BLaER1 (cell line): ENCODE measurements at regions not wholly inside any gene's neighbourhood (a gene's known extent, or its start where the extent isn't known, plus 50 kb on each side); places are given as distances from the start of the nearest gene placed in this dataset.

Experiments used
- H3K27ac ChIP-seq: shearing (Covaris generic); formaldehyde crosslinking; 2 replicates; pipeline ENCODE4 v1.8.1; 2022
- H3K27me3 ChIP-seq: shearing (Covaris generic); formaldehyde crosslinking; 2 replicates; pipeline ENCODE4 v1.8.1; 2022
- H3K36me3 ChIP-seq: shearing (Covaris generic); formaldehyde crosslinking; 2 replicates; pipeline ENCODE4 v1.8.1; 2022
- H3K4me1 ChIP-seq: shearing (Covaris generic); formaldehyde crosslinking; 2 replicates; pipeline ENCODE4 v1.8.1; 2022
- H3K4me2 ChIP-seq: shearing (Covaris generic); formaldehyde crosslinking; 2 replicates; pipeline ENCODE4 v1.8.1; 2022
- H3K4me3 ChIP-seq: shearing (Covaris generic); formaldehyde crosslinking; 2 replicates; pipeline ENCODE4 v1.8.1; 2022
- H3K9ac ChIP-seq: shearing (Covaris generic); formaldehyde crosslinking; 2 replicates; pipeline ENCODE4 v1.8.1; 2022
- H3K9me3 ChIP-seq: shearing (Covaris generic); formaldehyde crosslinking; 2 replicates; pipeline ENCODE4 v1.8.1; 2022
- H4K20me1 ChIP-seq: shearing (Covaris generic); formaldehyde crosslinking; 2 replicates; pipeline ENCODE4 v1.8.1; 2022
- Cebpa-rat ChIP-seq: shearing (Covaris generic); IDR thresholded peaks from 2 replicates; pipeline ENCODE4 v1.8.1; 2022

DNA sequence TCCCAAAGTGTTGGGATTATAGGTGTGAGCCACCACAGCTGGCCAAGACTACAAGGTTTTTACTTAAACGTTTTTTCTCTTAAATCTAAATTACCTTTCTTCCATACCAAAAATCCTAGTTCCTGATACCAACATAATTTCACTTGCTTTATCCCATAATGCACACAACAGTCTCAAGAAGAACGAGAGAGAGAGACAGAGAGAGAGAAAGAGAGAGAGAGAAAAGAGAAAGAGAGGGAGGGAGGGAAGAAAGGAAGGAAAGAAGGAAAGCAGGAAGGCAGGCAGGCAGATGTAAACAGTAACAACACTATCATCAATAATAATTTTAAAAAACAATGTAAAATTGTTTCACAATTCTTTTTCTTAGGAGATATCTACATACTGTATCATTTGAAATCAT is 118.4 kb downstream of the BTG1 start:
- no peaks in the 10 kb centered on the region for H4K20me1 ChIP-seq
- TF ChIP-seq Cebpa-rat = no peak
- no peak overlapping the region for H3K27ac ChIP-seq
- no peaks in the 10 kb centered on the region for H3K27me3 ChIP-seq
- no peaks in the 10 kb centered on the region for H3K36me3 ChIP-seq
- no peak overlapping the region for H3K4me3 ChIP-seq
- peaks cover 27% of the 10 kb centered on the region for H3K4me1 ChIP-seq
- no peaks in the 10 kb centered on the region for H3K9me3 ChIP-seq
- no peak overlapping the region for H3K9ac ChIP-seq
- no peak overlapping the region for H3K4me2 ChIP-seq

- H3K9me3 ChIP-seq = no peaks in the 10 kb centered on the region
- H3K4me3 ChIP-seq = no peak overlapping the region
- H3K27me3 ChIP-seq = no peaks in the 10 kb centered on the region
- no peaks in the 10 kb centered on the region for H4K20me1 ChIP-seq
- no peak for TF ChIP-seq Cebpa-rat
- H3K4me1 ChIP-seq = peaks cover 15% of the 10 kb centered on the region
- H3K9ac ChIP-seq = no peak overlapping the region
- no peak overlapping the region for H3K4me2 ChIP-seq
- H3K27ac ChIP-seq = no peak overlapping the region
- H3K36me3 ChIP-seq = no peaks in the 10 kb centered on the region
These were observed 120.0 kb downstream of the BTG1 start for GRCh38 chr12:92025462-92026207.

DNA sequence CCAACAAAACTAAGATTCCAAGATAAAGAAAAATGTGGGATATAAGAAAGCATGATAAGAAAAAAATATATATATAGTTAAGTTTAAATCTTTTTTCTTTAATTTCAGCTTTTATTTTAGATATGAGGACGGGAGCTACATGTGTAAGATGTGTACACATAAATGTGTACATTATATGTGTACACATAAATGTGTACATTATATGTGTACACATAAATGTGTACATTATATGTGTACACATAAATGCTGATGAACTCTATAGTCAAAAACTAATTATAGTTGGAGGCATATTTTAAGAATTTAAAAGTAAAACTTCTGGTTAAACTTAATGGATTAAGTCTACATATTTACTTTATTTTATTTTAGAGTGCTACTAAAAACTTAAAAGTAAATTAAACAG is 123.6 kb downstream of the BTG1 start:
- no peaks in the 10 kb centered on the region for H3K27me3 ChIP-seq
- H3K36me3 ChIP-seq = no peaks in the 10 kb centered on the region
- H3K27ac ChIP-seq = no peak overlapping the region
- no peak overlapping the region for H3K4me2 ChIP-seq
- H4K20me1 ChIP-seq = no peaks in the 10 kb centered on the region
- no peaks in the 10 kb centered on the region for H3K4me1 ChIP-seq
- no peak overlapping the region for H3K9ac ChIP-seq
- no peak for TF ChIP-seq Cebpa-rat
- no peak overlapping the region for H3K4me3 ChIP-seq
- no peaks in the 10 kb centered on the region for H3K9me3 ChIP-seq

DNA sequence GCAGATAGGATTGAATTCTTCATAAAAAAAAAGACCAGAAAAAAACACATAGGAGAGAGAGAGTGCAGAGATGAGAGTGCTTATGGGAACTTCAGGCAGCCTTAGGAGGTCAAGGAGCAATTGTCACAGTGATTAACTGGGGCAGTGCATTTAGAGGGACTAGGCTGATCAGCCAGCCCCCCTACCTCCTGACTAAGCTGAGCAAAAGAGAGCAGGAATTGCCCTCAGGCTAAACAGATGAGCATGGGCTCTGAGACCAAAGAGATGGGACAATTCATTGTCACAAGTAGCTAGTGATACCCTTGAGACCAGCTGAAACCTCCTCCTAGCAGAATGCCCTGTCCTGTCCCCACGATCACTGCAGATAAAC is 124.0 kb downstream of the BTG1 start:
- TF ChIP-seq Cebpa-rat = no peak
- Histone ChIP-seq H3K4me1 (no peaks in the 10 kb centered on the region), H3K36me3 (no peaks in the 10 kb centered on the region), H3K9ac (no peak overlapping the region), H3K4me3 (no peak overlapping the region), H3K9me3 (no peaks in the 10 kb centered on the region), H3K27me3 (no peaks in the 10 kb centered on the region), H3K27ac (no peak overlapping the region), H4K20me1 (no peaks in the 10 kb centered on the region), H3K4me2 (no peak overlapping the region)

DNA sequence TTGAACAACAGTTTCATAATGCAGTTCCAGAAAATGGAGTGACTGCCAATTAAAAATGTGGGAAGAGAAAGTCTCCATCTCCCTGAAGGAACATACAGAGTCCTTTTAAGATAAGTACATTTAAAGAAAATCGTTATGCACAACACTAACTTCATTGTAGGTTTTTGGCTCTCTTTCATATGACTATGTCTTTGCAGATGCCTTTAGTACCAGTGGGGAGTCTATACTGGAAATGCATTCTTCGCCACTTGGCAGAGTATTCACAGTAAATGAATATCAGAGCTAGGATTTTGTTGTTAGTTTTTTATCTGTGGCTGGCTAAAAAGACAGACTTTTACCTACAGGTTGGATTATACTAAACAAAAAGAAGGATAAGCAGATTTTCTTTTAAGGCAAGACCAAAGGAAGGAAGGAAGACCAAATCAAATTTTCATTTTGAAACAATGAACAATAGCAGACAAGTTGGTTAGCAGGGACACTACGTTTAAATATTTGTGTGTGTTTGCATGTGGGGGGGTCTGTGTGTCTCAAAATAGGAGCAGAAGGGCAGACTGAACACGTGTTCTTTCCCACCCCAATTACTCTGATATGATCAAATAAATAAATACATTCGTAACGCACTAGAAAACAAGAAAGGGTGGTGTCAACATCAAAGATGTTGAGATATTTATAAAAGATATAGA is 124.5 kb downstream of the BTG1 start:
- H3K27ac ChIP-seq = no peak overlapping the region
- H3K9me3 ChIP-seq = no peaks in the 10 kb centered on the region
- H3K4me1 ChIP-seq = no peaks in the 10 kb centered on the region
- H4K20me1 ChIP-seq = no peaks in the 10 kb centered on the region
- no peak overlapping the region for H3K4me2 ChIP-seq
- no peak overlapping the region for H3K9ac ChIP-seq
- TF ChIP-seq Cebpa-rat = no peak
- no peak overlapping the region for H3K4me3 ChIP-seq
- no peaks in the 10 kb centered on the region for H3K27me3 ChIP-seq
- no peaks in the 10 kb centered on the region for H3K36me3 ChIP-seq

- H3K4me3 ChIP-seq = no peak overlapping the region
- no peaks in the 10 kb centered on the region for H3K27me3 ChIP-seq
- no peak overlapping the region for H3K4me2 ChIP-seq
- no peaks in the 10 kb centered on the region for H4K20me1 ChIP-seq
- H3K9me3 ChIP-seq = no peaks in the 10 kb centered on the region
- no peak for TF ChIP-seq Cebpa-rat
- H3K9ac ChIP-seq = no peak overlapping the region
- H3K4me1 ChIP-seq = no peaks in the 10 kb centered on the region
- H3K27ac ChIP-seq = no peak overlapping the region
- no peaks in the 10 kb centered on the region for H3K36me3 ChIP-seq
These were observed 126.0 kb downstream of the BTG1 start for GRCh38 chr12:92019491-92020277.

GRCh38 chr12:92012691-92013090 is 133.0 kb downstream of the BTG1 start:
- Histone ChIP-seq H3K27me3 (no peaks in the 10 kb centered on the region), H4K20me1 (no peaks in the 10 kb centered on the region), H3K9me3 (no peaks in the 10 kb centered on the region), H3K4me1 (no peaks in the 10 kb centered on the region), H3K4me2 (no peak overlapping the region), H3K4me3 (no peak overlapping the region), H3K36me3 (no peaks in the 10 kb centered on the region), H3K9ac (no peak overlapping the region), H3K27ac (no peak overlapping the region)
- no peak for TF ChIP-seq Cebpa-rat

GRCh38 chr12:92010853-92011701 is 134.6 kb downstream of the BTG1 start:
- H3K36me3 ChIP-seq = no peaks in the 10 kb centered on the region
- no peak overlapping the region for H3K4me2 ChIP-seq
- H3K4me1 ChIP-seq = no peaks in the 10 kb centered on the region
- no peaks in the 10 kb centered on the region for H4K20me1 ChIP-seq
- H3K9ac ChIP-seq = no peak overlapping the region
- H3K9me3 ChIP-seq = no peaks in the 10 kb centered on the region
- H3K4me3 ChIP-seq = no peak overlapping the region
- H3K27ac ChIP-seq = no peak overlapping the region
- TF ChIP-seq Cebpa-rat = no peak
- no peaks in the 10 kb centered on the region for H3K27me3 ChIP-seq

GRCh38 chr12:92010368-92010767 is 135.3 kb downstream of the BTG1 start:
- no peaks in the 10 kb centered on the region for H4K20me1 ChIP-seq
- H3K4me1 ChIP-seq = no peaks in the 10 kb centered on the region

More at GRCh38 chr12:92010368-92010767, 135.3 kb downstream of the BTG1 start:
- Histone ChIP-seq H3K27ac (no peak overlapping the region), H3K27me3 (no peaks in the 10 kb centered on the region), H3K9me3 (no peaks in the 10 kb centered on the region), H3K9ac (no peak overlapping the region), H3K36me3 (no peaks in the 10 kb centered on the region), H3K4me3 (no peak overlapping the region), H3K4me2 (no peak overlapping the region)
- TF ChIP-seq Cebpa-rat = no peak
